ENCODE measurements at regions not wholly inside any gene's neighbourhood (a gene's known extent, or its start where the extent isn't known, plus 50 kb on each side); places are given as distances from the start of the nearest gene placed in this dataset.
"Not testable (repeated sequence)": the region's sequence is repeated elsewhere in the genome, so short reads cannot be mapped to it uniquely, and the experiment has no call there.

- dilution Hi-C loops (cut with MboI; ENCODE audit: extremely low pct_ligation_motif_present, low sequenced_read_pairs), result no loop called here
Measured at GRCh38 chr10:52368725-52369124, 54.6 kb downstream of the DKK1 start.

GRCh38 chr10:52374207-52374606, 60.1 kb downstream of the DKK1 start:
- H3K79me2 ChIP-seq (ENCODE audit: control insufficient read depth, insufficient read depth, low read length); H3K36me3 ChIP-seq (ENCODE audit: control insufficient read depth in 2 of 2, extremely low read depth in 1 of 2, insufficient read depth in 2 of 2, low read length in 2 of 2); dilution Hi-C loops (cut with MboI; ENCODE audit: extremely low pct_ligation_motif_present, low sequenced_read_pairs); H4K20me1 ChIP-seq (ENCODE audit: control insufficient read depth, extremely low read depth, insufficient read depth, low read length); FAIRE-seq; H3K4me1 ChIP-seq (ENCODE audit: control insufficient read depth, extremely low read depth, insufficient read depth, low read length); H3K9ac ChIP-seq (ENCODE audit: control insufficient read depth, extremely low read depth, insufficient read depth, low read length); H2AFZ ChIP-seq (ENCODE audit: control insufficient read depth, low read length); H3K4me2 ChIP-seq (ENCODE audit: control insufficient read depth, extremely low read depth, insufficient read depth, low read depth, low read length); H3K27me3 ChIP-seq (ENCODE audit: control insufficient read depth, extremely low read depth, insufficient read depth, low read length); H3K27ac ChIP-seq (ENCODE audit: control insufficient read depth, insufficient read depth, low read length); H3K9me1 ChIP-seq (ENCODE audit: control insufficient read depth, extremely low read depth, insufficient read depth, low read length); H3K4me3 ChIP-seq (ENCODE audit: control insufficient read depth in 2 of 3, extremely low read depth in 1 of 3, insufficient read depth in 2 of 3, low read depth in 1 of 3, low read length in 3 of 3); H3K9me3 ChIP-seq (ENCODE audit: control insufficient read depth, low read depth, low read length); DNase-seq (ENCODE audit: low read depth, low spot score): not testable (repeated sequence)

More at GRCh38 chr10:52368725-52369124, 54.6 kb downstream of the DKK1 start:
- H3K27ac ChIP-seq (ENCODE audit: control insufficient read depth, insufficient read depth, low read length), result no peak overlapping the region
- H3K36me3 ChIP-seq (ENCODE audit: control insufficient read depth in 2 of 2, extremely low read depth in 1 of 2, insufficient read depth in 2 of 2, low read length in 2 of 2), result no peaks in the 10 kb centered on the region
- no peak overlapping the region for H2AFZ ChIP-seq (ENCODE audit: control insufficient read depth, low read length)
- TF ChIP-seq CTCF (optimal IDR thresholded peaks at IDR 0.05 in 1 of 3, IDR thresholded peaks at IDR 0.05 in 1 of 3, conservative IDR thresholded peaks at IDR 0.05 in 1 of 3; ENCODE audit: extremely low read depth in 1 of 3, insufficient read depth in 2 of 3, low read length in 3 of 3) (peak in 1 of 3 experiments; percentile 24), EZH2 (IDR thresholded peaks at IDR 0.05; ENCODE audit: low read length) (no peak)
- no peaks in the 10 kb centered on the region for H4K20me1 ChIP-seq (ENCODE audit: control insufficient read depth, extremely low read depth, insufficient read depth, low read length)
- DNase-seq (ENCODE audit: low read depth, low spot score), result no peak
- no peaks in the 10 kb centered on the region for H3K9me3 ChIP-seq (ENCODE audit: control insufficient read depth, low read depth, low read length)
- H3K9ac ChIP-seq (ENCODE audit: control insufficient read depth, extremely low read depth, insufficient read depth, low read length), result no peak overlapping the region
- H3K79me2 ChIP-seq (ENCODE audit: control insufficient read depth, insufficient read depth, low read length), result no peaks in the 10 kb centered on the region
- H3K4me1 ChIP-seq (ENCODE audit: control insufficient read depth, extremely low read depth, insufficient read depth, low read length), result no peaks in the 10 kb centered on the region
- no peaks in the 10 kb centered on the region for H3K27me3 ChIP-seq (ENCODE audit: control insufficient read depth, extremely low read depth, insufficient read depth, low read length)
- FAIRE-seq, result peak; percentile 32
- H3K4me2 ChIP-seq (ENCODE audit: control insufficient read depth, extremely low read depth, insufficient read depth, low read depth, low read length), result no peak overlapping the region
- no peaks in the 10 kb centered on the region for H3K9me1 ChIP-seq (ENCODE audit: control insufficient read depth, extremely low read depth, insufficient read depth, low read length)
- no peak overlapping the region for H3K4me3 ChIP-seq (ENCODE audit: control insufficient read depth in 2 of 3, extremely low read depth in 1 of 3, insufficient read depth in 2 of 3, low read depth in 1 of 3, low read length in 3 of 3)

GRCh38 chr10:52376694-52377354, 62.7 kb downstream of the DKK1 start:
- Histone ChIP-seq H3K27ac (ENCODE audit: control insufficient read depth, insufficient read depth, low read length) (no peak overlapping the region), H3K4me1 (ENCODE audit: control insufficient read depth, extremely low read depth, insufficient read depth, low read length) (no peaks in the 10 kb centered on the region), H3K36me3 (ENCODE audit: control insufficient read depth in 2 of 2, extremely low read depth in 1 of 2, insufficient read depth in 2 of 2, low read length in 2 of 2) (no peaks in the 10 kb centered on the region), H3K9ac (ENCODE audit: control insufficient read depth, extremely low read depth, insufficient read depth, low read length) (no peak overlapping the region), H3K79me2 (ENCODE audit: control insufficient read depth, insufficient read depth, low read length) (no peaks in the 10 kb centered on the region), H3K9me3 (ENCODE audit: control insufficient read depth, low read depth, low read length) (peaks cover 2% of the 10 kb centered on the region), H3K4me2 (ENCODE audit: control insufficient read depth, extremely low read depth, insufficient read depth, low read depth, low read length) (no peak overlapping the region), H2AFZ (ENCODE audit: control insufficient read depth, low read length) (no peak overlapping the region), H4K20me1 (ENCODE audit: control insufficient read depth, extremely low read depth, insufficient read depth, low read length) (no peaks in the 10 kb centered on the region), H3K9me1 (ENCODE audit: control insufficient read depth, extremely low read depth, insufficient read depth, low read length) (no peaks in the 10 kb centered on the region), H3K4me3 (ENCODE audit: control insufficient read depth in 2 of 3, extremely low read depth in 1 of 3, insufficient read depth in 2 of 3, low read depth in 1 of 3, low read length in 3 of 3) (no peak overlapping the region), H3K27me3 (ENCODE audit: control insufficient read depth, extremely low read depth, insufficient read depth, low read length) (no peaks in the 10 kb centered on the region)
- dilution Hi-C loops (cut with MboI; ENCODE audit: extremely low pct_ligation_motif_present, low sequenced_read_pairs), result no loop called here
- no peak for DNase-seq (ENCODE audit: low read depth, low spot score)
- TF ChIP-seq CTCF (optimal IDR thresholded peaks at IDR 0.05 in 1 of 3, IDR thresholded peaks at IDR 0.05 in 1 of 3, conservative IDR thresholded peaks at IDR 0.05 in 1 of 3; ENCODE audit: extremely low read depth in 1 of 3, insufficient read depth in 2 of 3, low read length in 3 of 3) (no peak), EZH2 (IDR thresholded peaks at IDR 0.05; ENCODE audit: low read length) (no peak)
- no peak for FAIRE-seq

Data from keratinocyte (primary cell).